ENCODE measurements at regions not wholly inside any gene's neighbourhood (a gene's known extent, or its start where the extent isn't known, plus 50 kb on each side); places are given as distances from the start of the nearest gene placed in this dataset.

DNA sequence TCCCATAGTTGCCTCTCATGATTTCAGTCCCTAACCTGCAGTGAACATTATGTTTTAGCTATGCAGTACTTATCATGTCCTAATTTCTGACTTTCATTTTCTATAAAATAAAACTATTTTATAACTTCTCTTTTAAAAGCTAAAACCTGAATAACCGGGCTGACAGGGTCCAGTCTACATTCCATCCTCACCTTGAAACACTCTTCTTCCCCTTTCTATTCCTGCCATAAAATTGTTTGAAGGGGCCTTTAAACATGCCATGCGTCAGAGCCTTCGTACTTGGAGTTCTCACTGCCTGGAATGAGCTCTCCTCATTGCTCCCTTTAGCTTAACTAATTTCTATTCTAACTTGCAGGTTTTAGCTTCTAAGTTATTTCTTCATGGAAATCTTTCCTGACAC, 143.0 kb upstream of the PRLR start:
- TF ChIP-seq CTCF (IDR thresholded peaks at IDR 0.05; ENCODE audit: low read length) (no peak), EZH2 (optimal IDR thresholded peaks at IDR 0.05; ENCODE audit: low read depth, low read length) (no peak), EZH2phosphoT487 (IDR thresholded peaks at IDR 0.05; ENCODE audit: low read length) (no peak)
